ENCODE measurements at regions not wholly inside any gene's neighbourhood (a gene's known extent, or its start where the extent isn't known, plus 50 kb on each side); places are given as distances from the start of the nearest gene placed in this dataset.
A peak's percentile ranks its signal among the peaks of the same experiment; 100 is the strongest.

GRCh38 chr2:145253492-145253891 is 733.6 kb upstream of the ZEB2 start:
- peaks cover 0 to 61% of the 10 kb centered on the region in 2 donors for H3K27me3 ChIP-seq
- intact Hi-C loops (cut with DNase I), result no loop called here
- DNase-seq, result no peak
- no peak overlapping the region for H3K4me3 ChIP-seq
- TF ChIP-seq, protein P1, sequence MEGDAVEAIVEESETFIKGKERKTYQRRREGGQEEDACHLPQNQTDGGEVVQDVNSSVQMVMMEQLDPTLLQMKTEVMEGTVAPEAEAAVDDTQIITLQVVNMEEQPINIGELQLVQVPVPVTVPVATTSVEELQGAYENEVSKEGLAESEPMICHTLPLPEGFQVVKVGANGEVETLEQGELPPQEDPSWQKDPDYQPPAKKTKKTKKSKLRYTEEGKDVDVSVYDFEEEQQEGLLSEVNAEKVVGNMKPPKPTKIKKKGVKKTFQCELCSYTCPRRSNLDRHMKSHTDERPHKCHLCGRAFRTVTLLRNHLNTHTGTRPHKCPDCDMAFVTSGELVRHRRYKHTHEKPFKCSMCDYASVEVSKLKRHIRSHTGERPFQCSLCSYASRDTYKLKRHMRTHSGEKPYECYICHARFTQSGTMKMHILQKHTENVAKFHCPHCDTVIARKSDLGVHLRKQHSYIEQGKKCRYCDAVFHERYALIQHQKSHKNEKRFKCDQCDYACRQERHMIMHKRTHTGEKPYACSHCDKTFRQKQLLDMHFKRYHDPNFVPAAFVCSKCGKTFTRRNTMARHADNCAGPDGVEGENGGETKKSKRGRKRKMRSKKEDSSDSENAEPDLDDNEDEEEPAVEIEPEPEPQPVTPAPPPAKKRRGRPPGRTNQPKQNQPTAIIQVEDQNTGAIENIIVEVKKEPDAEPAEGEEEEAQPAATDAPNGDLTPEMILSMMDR (IDR thresholded peaks at IDR 0.05), result no peak
- no peaks in the 10 kb centered on the region for H3K4me1 ChIP-seq
- H3K27ac ChIP-seq, result no peak overlapping the region
- no peaks in the 10 kb centered on the region for H3K9me3 ChIP-seq
- no peaks in the 10 kb centered on the region for H3K36me3 ChIP-seq
- no peak for ATAC-seq

GRCh38 chr2:145245268-145245870 is 725.5 kb upstream of the ZEB2 start:
- ATAC-seq (no peak), DNase-seq (no peak)
- no peaks in the 10 kb centered on the region for H3K36me3 ChIP-seq
- no peak overlapping the region for H3K4me3 ChIP-seq
- H3K27ac ChIP-seq, result no peak overlapping the region
- no peaks in the 10 kb centered on the region for H3K27me3 ChIP-seq
- H3K9me3 ChIP-seq, result no peaks in the 10 kb centered on the region
- intact Hi-C loops (cut with DNase I), result no loop called here
- no peaks in the 10 kb centered on the region for H3K4me1 ChIP-seq
- TF ChIP-seq, protein P1 (IDR thresholded peaks at IDR 0.05), result no peak

DNA sequence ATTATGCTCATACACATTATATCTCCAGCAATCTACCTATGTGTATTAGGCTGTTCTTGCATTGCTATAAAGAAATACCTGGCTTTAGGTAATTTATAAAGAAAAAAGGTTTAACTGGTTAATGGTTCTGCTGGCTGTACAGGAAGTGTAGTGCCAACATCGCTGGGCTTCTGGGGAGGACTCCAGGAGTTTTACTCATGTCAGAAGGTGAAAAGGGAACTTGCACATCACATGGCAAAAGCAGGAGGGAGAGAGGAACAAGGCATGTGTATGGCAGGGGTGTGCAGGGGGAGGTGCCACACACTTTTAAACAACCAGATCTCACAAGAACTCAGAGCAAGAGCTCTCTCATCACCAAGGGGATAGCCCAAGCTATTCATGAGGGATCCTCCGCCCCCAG is 715.4 kb upstream of the ZEB2 start:
- no peak overlapping the region for H3K4me3 ChIP-seq
- DNase-seq (no peak), ATAC-seq (no peak)
- no peaks in the 10 kb centered on the region for H3K36me3 ChIP-seq
- no peaks in the 10 kb centered on the region for H3K9me3 ChIP-seq
- intact Hi-C loops (cut with DNase I), result no loop called here
- no peaks in the 10 kb centered on the region for H3K27me3 ChIP-seq
- H3K4me1 ChIP-seq, result no peaks in the 10 kb centered on the region
- no peak overlapping the region for H3K27ac ChIP-seq
- TF ChIP-seq, protein P1 (IDR thresholded peaks at IDR 0.05), result no peak

- TF ChIP-seq, protein P1 (IDR thresholded peaks at IDR 0.05), result no peak
- ATAC-seq (no peak), DNase-seq (no peak)
- Histone ChIP-seq H3K9me3 (no peaks in the 10 kb centered on the region), H3K4me3 (no peak overlapping the region), H3K27me3 (no peaks in the 10 kb centered on the region), H3K4me1 (no peaks in the 10 kb centered on the region), H3K36me3 (no peaks in the 10 kb centered on the region), H3K27ac (no peak overlapping the region)
- intact Hi-C loops (cut with DNase I), result no loop called here
Observed at GRCh38 chr2:145230546-145230945, 710.6 kb upstream of the ZEB2 start.

DNA sequence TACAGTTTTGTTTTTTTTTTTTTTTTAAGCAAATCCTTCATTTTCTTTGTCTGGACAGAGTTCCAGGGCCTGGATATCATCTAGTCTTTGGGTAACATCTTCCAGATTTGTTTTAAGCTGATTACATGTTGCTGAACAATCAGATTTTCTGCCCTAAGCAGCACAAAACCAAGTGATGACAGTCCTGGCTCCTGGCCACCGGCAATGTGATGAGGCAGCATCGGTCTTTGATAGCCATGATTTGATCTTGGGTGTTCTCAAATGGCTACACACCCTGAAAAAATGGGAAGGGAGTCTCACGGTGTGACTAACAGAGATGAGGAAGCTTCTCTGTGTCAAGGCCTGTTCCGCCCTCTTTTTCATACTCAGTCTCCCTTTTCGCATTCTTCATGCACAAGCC is 708.6 kb upstream of the ZEB2 start:
- ATAC-seq, result no peak
- Histone ChIP-seq H3K27ac (no peak overlapping the region), H3K4me1 (no peaks in the 10 kb centered on the region), H3K4me3 (no peak overlapping the region), H3K27me3 (no peaks in the 10 kb centered on the region), H3K36me3 (no peaks in the 10 kb centered on the region), H3K9me3 (no peaks in the 10 kb centered on the region)
- TF ChIP-seq, protein P1 (IDR thresholded peaks at IDR 0.05), result no peak
- intact Hi-C loops (cut with DNase I), result no loop called here
- DNase-seq, result peak in 1 of 4 donors; percentile 5

Measured in left lung (tissue), 4 donors.